NCI-H2029 treated with DMSO at 0.1 percent for 48 hours (cell line): ENCODE measurements at regions not wholly inside any gene's neighbourhood (a gene's known extent, or its start where the extent isn't known, plus 50 kb on each side); places are given as distances from the start of the nearest gene placed in this dataset.

Experiments
- DNase-seq: peaks from one replicate; lab custom pipeline; 2025; lab: John Stamatoyannopoulos, UW

- DNase-seq, result no peak
Measured at GRCh38 chr5:6236170-6236793, 142.1 kb downstream of the MED10 start.

- no peak for DNase-seq
Measured at GRCh38 chr5:6235726-6236125, 142.6 kb downstream of the MED10 start.

GRCh38 chr5:6228257-6229250 lies 149.8 kb downstream of the MED10 start:
- DNase-seq, result no peak

- DNase-seq, result no peak
Measured at GRCh38 chr5:6225121-6225607, 153.2 kb downstream of the MED10 start.

GRCh38 chr5:6224406-6224805 lies 153.9 kb downstream of the MED10 start:
- no peak for DNase-seq

- DNase-seq, result no peak
Measured at GRCh38 chr5:6222899-6223298, 155.4 kb downstream of the MED10 start.

GRCh38 chr5:6222121-6222520 lies 156.2 kb downstream of the MED10 start:
- no peak for DNase-seq

- DNase-seq, result no peak
Measured at GRCh38 chr5:6221141-6221626, 157.2 kb downstream of the MED10 start.

- DNase-seq, result no peak
Measured at GRCh38 chr5:6220346-6221088, 157.8 kb downstream of the MED10 start.

- no peak for DNase-seq
Measured at GRCh38 chr5:6218517-6218916, 159.8 kb downstream of the MED10 start.

- DNase-seq, result no peak
Measured at GRCh38 chr5:6218116-6218515, 160.2 kb downstream of the MED10 start.

GRCh38 chr5:6216471-6217075 lies 161.8 kb downstream of the MED10 start:
- DNase-seq, result no peak

GRCh38 chr5:6215891-6216290 lies 162.5 kb downstream of the MED10 start:
- DNase-seq, result no peak

GRCh38 chr5:6212244-6212643 lies 166.1 kb downstream of the MED10 start:
- DNase-seq, result no peak

GRCh38 chr5:6206501-6206900 lies 171.8 kb downstream of the MED10 start:
- DNase-seq, result no peak

GRCh38 chr5:6202968-6203365 lies 175.4 kb downstream of the MED10 start:
- DNase-seq, result no peak

GRCh38 chr5:6202149-6202967 lies 176.0 kb downstream of the MED10 start:
- DNase-seq, result no peak

GRCh38 chr5:6201631-6202030 lies 176.7 kb downstream of the MED10 start:
- DNase-seq, result no peak

- no peak for DNase-seq
Measured at GRCh38 chr5:6198531-6198930, 179.8 kb downstream of the MED10 start.

- DNase-seq, result no peak
Measured at GRCh38 chr5:6197427-6197826, 180.9 kb downstream of the MED10 start.
